Lower leg skin (tissue), 3 donors: ENCODE measurements at regions not wholly inside any gene's neighbourhood (a gene's known extent, or its start where the extent isn't known, plus 50 kb on each side); places are given as distances from the start of the nearest gene placed in this dataset.

Source experiments
- CTCF ChIP-seq, 3 donors: fragments of 450-650 bp; IDR thresholded peaks; one replicate each; pipeline ENCODE4 v1.5.1; 2016; ENCODE audit warnings: antibody characterized with exemption in 3 of 3, mild to moderate bottlenecking in 3 of 3, moderate library complexity in 2 of 3
- POLR2A ChIP-seq, 2 donors: fragments of 450-650 bp; IDR thresholded peaks; one replicate each; pipeline ENCODE4 v1.6.1; 2016 to 2017; ENCODE audit warnings: antibody characterized with exemption in 2 of 2, mild to moderate bottlenecking in 1 of 2, moderate library complexity in 1 of 2

- TF ChIP-seq CTCF (IDR thresholded peaks at IDR 0.05) (no peak), POLR2A (IDR thresholded peaks at IDR 0.05) (no peak)
These were observed 127.6 kb upstream of the RFC3 start for GRCh38 chr13:33690354-33690753.
